OCI-LY7 (cell line): ENCODE measurements at regions not wholly inside any gene's neighbourhood (a gene's known extent, or its start where the extent isn't known, plus 50 kb on each side); places are given as distances from the start of the nearest gene placed in this dataset.

Source experiments
- BruUV-seq: library from RNA; stranded (reverse); fragments of 400-500 nt; replicated peaks from 2 replicates; lab custom pipeline; 2021; lab: Mats Ljungman, UMichigan
- CTCF ChIA-PET: fragments of 300-600 bp; sonication (Branson Sonifier 250); formaldehyde crosslinking; loops from one replicate; lab custom pipeline; 2022; ENCODE audit warnings: antibody characterized with exemption; ENCODE audit not compliant: unreplicated experiment; lab: Charles Lee
- POLR2A ChIA-PET: fragments of 300-600 bp; sonication (Branson Sonifier 250); formaldehyde crosslinking; loops from one replicate; lab custom pipeline; 2022; ENCODE audit warnings: antibody characterized with exemption; lab: Charles Lee
- DNase-seq: peaks from one replicate; pipeline ENCODE4 v3.0.0-alpha.2; 2015; ENCODE audit warnings: low spot score
- H2AFZ ChIP-seq: fragments of 200-600 bp; sonication (generic), shearing (Covaris generic); 2 replicates; pipeline ENCODE4 v1.6.1; 2014; ENCODE audit warnings: mild to moderate bottlenecking, antibody characterized with exemption, low read length, moderate library complexity
- H3K27ac ChIP-seq: fragments of 200-600 bp; sonication (generic); 2 replicates; pipeline ENCODE4 v1.5.1; 2014; ENCODE audit warnings: mixed run types, low read depth, mild to moderate bottlenecking, moderate library complexity, low read length, inconsistent platforms; ENCODE audit not compliant: poor library complexity, severe bottlenecking
- H3K36me3 ChIP-seq: fragments of 200-600 bp; sonication (generic); 2 replicates; pipeline ENCODE4 v1.6.1; 2014; ENCODE audit warnings: mild to moderate bottlenecking, antibody characterized with exemption, low read length, moderate library complexity, mixed read lengths; ENCODE audit not compliant: insufficient read depth
- H3K4me1 ChIP-seq: fragments of 200-600 bp; sonication (generic); 2 replicates; pipeline ENCODE4 v1.5.1; 2014; ENCODE audit warnings: mild to moderate bottlenecking, low read length; ENCODE audit not compliant: insufficient read depth, poor library complexity, severe bottlenecking
- H3K4me2 ChIP-seq: fragments of 200-600 bp; sonication (generic); 2 replicates; pipeline ENCODE4 v1.6.1; 2014; ENCODE audit warnings: mild to moderate bottlenecking, low read length
- H3K4me3 ChIP-seq: fragments of 200-600 bp; sonication (generic); 2 replicates; pipeline ENCODE4 v1.5.1; 2014; ENCODE audit warnings: mild to moderate bottlenecking, low read depth, low read length; ENCODE audit not compliant: poor library complexity, severe bottlenecking
- H3K79me2 ChIP-seq: fragments of 200-600 bp; sonication (generic); 2 replicates; pipeline ENCODE4 v1.6.1; 2016; ENCODE audit warnings: low read depth, mild to moderate bottlenecking, low read length, moderate library complexity, mixed read lengths; ENCODE audit not compliant: insufficient read depth
- H3K9me2 ChIP-seq: fragments of 200-600 bp; sonication (generic); 2 replicates; pipeline ENCODE4 v1.6.1; 2016; ENCODE audit warnings: mild to moderate bottlenecking, low read length, mixed read lengths; ENCODE audit not compliant: insufficient read depth
- H3K9me3 ChIP-seq: fragments of 200-600 bp; sonication (generic); 2 replicates; pipeline ENCODE4 v1.6.1; 2014; ENCODE audit warnings: mild to moderate bottlenecking, mixed run types, low read length, mixed read lengths
- H4K20me1 ChIP-seq: fragments of 200-600 bp; sonication (generic); 2 replicates; pipeline ENCODE4 v1.6.1; 2014; ENCODE audit warnings: mild to moderate bottlenecking, antibody characterized with exemption, low read length, moderate library complexity, mixed read lengths; ENCODE audit not compliant: insufficient read depth
- EZH2phosphoT487 ChIP-seq: fragments of 200-600 bp; sonication (generic); IDR thresholded peaks from 2 replicates; pipeline ENCODE4 v1.6.1; 2018; ENCODE audit warnings: low read depth, borderline replicate concordance, mild to moderate bottlenecking, mixed run types, antibody characterized with exemption, low read length, moderate library complexity, mixed read lengths
- intact Hi-C: fragments of 100-400 bp; cut with micrococcal nuclease; formaldehyde crosslinking; loops from one replicate; pipeline ENCODE4 v1.10.0; 2022; ENCODE audit not compliant: unreplicated experiment
- TF ChIP-seq, protein P1 (sequence below): fragments of 200-600 bp; sonication (generic); conservative IDR thresholded peaks from 2 replicates; pipeline ENCODE4 v1.5.1; 2014; ENCODE audit warnings: mild to moderate bottlenecking, antibody characterized with exemption, low read length, moderate library complexity, mixed read lengths

DNA sequence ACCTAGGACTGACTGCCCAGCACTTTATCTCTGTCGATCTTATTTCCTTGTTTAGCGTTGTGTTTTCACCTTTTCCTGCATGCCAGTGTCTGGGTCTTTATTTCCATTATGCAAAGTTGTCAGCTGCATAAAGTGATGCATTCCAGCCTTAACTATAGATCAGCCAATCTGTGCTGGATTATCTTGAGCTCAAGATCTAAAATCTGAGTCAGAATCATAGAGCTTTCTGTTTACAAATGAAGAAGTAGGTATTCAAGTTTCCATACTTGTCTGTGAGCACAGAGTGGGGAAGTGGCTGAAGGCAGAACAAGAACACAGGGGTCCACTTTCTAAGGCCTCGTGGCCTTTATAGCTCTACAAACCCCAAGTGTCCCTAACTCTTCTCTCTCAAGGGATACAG is 82.4 kb upstream of the PLCL2 start:
- BruUV-seq: no TSS peak
- Histone ChIP-seq H4K20me1 (no peaks in the 10 kb centered on the region), H3K4me3 (no peak overlapping the region), H2AFZ (peak overlapping the region; percentile 17; the same call in 1 of the 2 replicates), H3K9me3 (peaks cover 6% of the 10 kb centered on the region; the same call in 1 of the 2 replicates), H3K4me2 (peak overlapping the region; percentile 51; the same call in 1 of the 2 replicates), H3K36me3 (no peaks in the 10 kb centered on the region), H3K4me1 (peaks cover 30% of the 10 kb centered on the region), H3K9me2 (no peaks in the 10 kb centered on the region), H3K79me2 (no peaks in the 10 kb centered on the region), H3K27ac (no peak overlapping the region)
- no peak for TF ChIP-seq EZH2phosphoT487
- TF ChIP-seq, protein P1, sequence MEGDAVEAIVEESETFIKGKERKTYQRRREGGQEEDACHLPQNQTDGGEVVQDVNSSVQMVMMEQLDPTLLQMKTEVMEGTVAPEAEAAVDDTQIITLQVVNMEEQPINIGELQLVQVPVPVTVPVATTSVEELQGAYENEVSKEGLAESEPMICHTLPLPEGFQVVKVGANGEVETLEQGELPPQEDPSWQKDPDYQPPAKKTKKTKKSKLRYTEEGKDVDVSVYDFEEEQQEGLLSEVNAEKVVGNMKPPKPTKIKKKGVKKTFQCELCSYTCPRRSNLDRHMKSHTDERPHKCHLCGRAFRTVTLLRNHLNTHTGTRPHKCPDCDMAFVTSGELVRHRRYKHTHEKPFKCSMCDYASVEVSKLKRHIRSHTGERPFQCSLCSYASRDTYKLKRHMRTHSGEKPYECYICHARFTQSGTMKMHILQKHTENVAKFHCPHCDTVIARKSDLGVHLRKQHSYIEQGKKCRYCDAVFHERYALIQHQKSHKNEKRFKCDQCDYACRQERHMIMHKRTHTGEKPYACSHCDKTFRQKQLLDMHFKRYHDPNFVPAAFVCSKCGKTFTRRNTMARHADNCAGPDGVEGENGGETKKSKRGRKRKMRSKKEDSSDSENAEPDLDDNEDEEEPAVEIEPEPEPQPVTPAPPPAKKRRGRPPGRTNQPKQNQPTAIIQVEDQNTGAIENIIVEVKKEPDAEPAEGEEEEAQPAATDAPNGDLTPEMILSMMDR: no peak
- no peak for DNase-seq
- ChIA-PET CTCF (no interaction called here), POLR2A (interaction anchor here (0.6 to 1.4 kb wide), 5 partner anchors 8 to 227 kb away, joined by 3 to 5 read pairs (median 4); no protein-coding TSS in a partner anchor)
- intact Hi-C loops: no loop called here

DNA sequence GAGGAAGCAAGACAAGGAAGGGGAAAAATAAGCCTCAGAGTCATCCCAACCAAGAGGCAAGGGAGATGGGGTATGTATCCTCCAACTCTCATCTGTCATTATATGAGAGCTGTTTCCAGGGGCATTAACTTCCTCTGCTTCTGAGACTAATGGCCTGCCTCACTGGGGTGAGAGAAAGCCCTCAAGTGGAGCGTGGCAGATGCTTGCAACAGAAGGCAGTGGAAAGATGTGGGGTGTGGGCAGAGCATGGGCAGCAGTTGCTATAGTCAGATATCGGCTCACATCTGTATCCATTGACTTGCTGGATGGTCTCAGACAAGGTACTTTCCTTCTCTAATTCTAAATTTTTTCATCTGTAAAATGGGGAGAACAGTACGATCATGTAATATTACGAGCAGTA is 81.7 kb upstream of the PLCL2 start:
- peaks cover 6% of the 10 kb centered on the region; the same call in 1 of the 2 replicates for H3K9me3 ChIP-seq
- no peak for DNase-seq
- CTCF ChIA-PET: no interaction called here
- no peak for TF ChIP-seq EZH2phosphoT487
- TF ChIP-seq, protein P1: no peak
- no peaks in the 10 kb centered on the region for H4K20me1 ChIP-seq
- H3K4me1 ChIP-seq: peaks cover 30% of the 10 kb centered on the region
- H2AFZ ChIP-seq: no peak overlapping the region
- no peaks in the 10 kb centered on the region for H3K79me2 ChIP-seq
- no peak overlapping the region for H3K4me3 ChIP-seq
- intact Hi-C loops: no loop called here
- no peaks in the 10 kb centered on the region for H3K36me3 ChIP-seq
- H3K9me2 ChIP-seq: no peaks in the 10 kb centered on the region
- H3K27ac ChIP-seq: no peak overlapping the region
- no TSS peak for BruUV-seq
- POLR2A ChIA-PET: interaction anchor here (1.4 kb wide), 1 partner anchor 227 kb away, joined by 5 read pairs; no protein-coding TSS in a partner anchor
- no peak overlapping the region for H3K4me2 ChIP-seq

DNA sequence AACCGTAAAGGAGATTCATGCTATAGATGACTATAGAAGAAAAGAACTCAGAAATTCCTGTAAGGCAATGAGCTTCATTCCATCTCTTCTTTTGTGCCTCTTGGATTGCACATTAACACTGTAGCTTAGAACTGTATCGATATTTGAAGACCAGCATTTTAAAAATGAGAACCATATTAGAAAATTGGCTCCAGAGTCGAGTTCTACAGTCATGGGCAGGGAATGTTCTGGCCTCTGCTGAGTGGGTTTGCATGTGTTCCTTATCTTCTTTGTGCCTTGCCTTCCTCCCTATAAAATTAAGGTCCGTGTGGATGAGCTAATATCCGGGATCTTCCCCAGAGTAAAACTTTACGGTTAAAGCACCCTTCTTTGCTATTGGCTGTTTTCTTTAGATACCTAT is 77.4 kb upstream of the PLCL2 start:
- ChIA-PET POLR2A (interaction anchor here (1.2 kb wide), 1 partner anchor 13 kb away, joined by 7 read pairs; no protein-coding TSS in a partner anchor), CTCF (interaction anchor here (0.6 kb wide), 1 partner anchor 35 kb away, joined by 3 read pairs; no protein-coding TSS in a partner anchor)
- H3K9me2 ChIP-seq: no peaks in the 10 kb centered on the region
- no peak overlapping the region for H2AFZ ChIP-seq
- H4K20me1 ChIP-seq: no peaks in the 10 kb centered on the region
- no peak overlapping the region for H3K4me3 ChIP-seq
- DNase-seq: no peak
- H3K4me1 ChIP-seq: peaks cover 7% of the 10 kb centered on the region
- H3K9me3 ChIP-seq: no peaks in the 10 kb centered on the region
- BruUV-seq: no TSS peak
- no peak overlapping the region for H3K4me2 ChIP-seq
- H3K27ac ChIP-seq: no peak overlapping the region
- intact Hi-C loops: no loop called here
- no peak for TF ChIP-seq EZH2phosphoT487
- TF ChIP-seq, protein P1: no peak
- no peaks in the 10 kb centered on the region for H3K79me2 ChIP-seq
- H3K36me3 ChIP-seq: no peaks in the 10 kb centered on the region
